ENCODE measurements at regions not wholly inside any gene's neighbourhood (a gene's known extent, or its start where the extent isn't known, plus 50 kb on each side); places are given as distances from the start of the nearest gene placed in this dataset.

GRCh38 chr12:13744561-13744960 lies 236.8 kb downstream of the GRIN2B start:
- DNase-seq (ENCODE audit: low read depth), result no peak
- TF ChIP-seq CTCF (IDR thresholded peaks at IDR 0.05; ENCODE audit: low read length, missing control alignments), result no peak

GRCh38 chr12:13740149-13740545 lies 241.3 kb downstream of the GRIN2B start:
- no peak for DNase-seq (ENCODE audit: low read depth)
- H3K4me3 ChIP-seq (replicated peaks; ENCODE audit: low read depth, low read length), result no peak overlapping the region
- TF ChIP-seq CTCF (IDR thresholded peaks at IDR 0.05; ENCODE audit: low read length, missing control alignments), result no peak

More at GRCh38 chr12:13744561-13744960, 236.8 kb downstream of the GRIN2B start:
- H3K4me3 ChIP-seq (replicated peaks; ENCODE audit: low read depth, low read length), result no peak overlapping the region

- no peak for TF ChIP-seq CTCF (IDR thresholded peaks at IDR 0.05; ENCODE audit: low read length, missing control alignments)
- no peak overlapping the region for H3K4me3 ChIP-seq (replicated peaks; ENCODE audit: low read depth, low read length)
- no peak for DNase-seq (ENCODE audit: low read depth)
Measured at GRCh38 chr12:13735734-13736133, 245.7 kb downstream of the GRIN2B start.

GRCh38 chr12:13734584-13735152 lies 246.7 kb downstream of the GRIN2B start:
- no peak for TF ChIP-seq CTCF (IDR thresholded peaks at IDR 0.05; ENCODE audit: low read length, missing control alignments)
- DNase-seq (ENCODE audit: low read depth), result no peak
- no peak overlapping the region for H3K4me3 ChIP-seq (replicated peaks; ENCODE audit: low read depth, low read length)

GRCh38 chr12:13727707-13728195 lies 253.7 kb downstream of the GRIN2B start:
- no peak overlapping the region for H3K4me3 ChIP-seq (replicated peaks; ENCODE audit: low read depth, low read length)
- TF ChIP-seq CTCF (IDR thresholded peaks at IDR 0.05; ENCODE audit: low read length, missing control alignments), result no peak
- no peak for DNase-seq (ENCODE audit: low read depth)

GRCh38 chr12:13725049-13725448 lies 256.4 kb downstream of the GRIN2B start:
- DNase-seq (ENCODE audit: low read depth), result no peak
- no peak overlapping the region for H3K4me3 ChIP-seq (replicated peaks; ENCODE audit: low read depth, low read length)
- TF ChIP-seq CTCF (IDR thresholded peaks at IDR 0.05; ENCODE audit: low read length, missing control alignments), result no peak

- no peak overlapping the region for H3K4me3 ChIP-seq (replicated peaks; ENCODE audit: low read depth, low read length)
- TF ChIP-seq CTCF (IDR thresholded peaks at IDR 0.05; ENCODE audit: low read length, missing control alignments), result no peak
- no peak for DNase-seq (ENCODE audit: low read depth)
Measured at GRCh38 chr12:13724136-13724535, 257.3 kb downstream of the GRIN2B start.
